PFSK-1 (cell line): ENCODE measurements at regions not wholly inside any gene's neighbourhood (a gene's known extent, or its start where the extent isn't known, plus 50 kb on each side); places are given as distances from the start of the nearest gene placed in this dataset.

ENCODE experiments used
- FOXP2 ChIP-seq: optimal IDR thresholded peaks from 2 replicates; pipeline ENCODE3; 2011; ENCODE audit warnings: borderline replicate concordance, control low read depth, inconsistent platforms; ENCODE audit not compliant: insufficient read depth; ENCODE audit errors: extremely low read length, extremely low read depth
- POLR2AphosphoS5 ChIP-seq: IDR thresholded peaks from 2 replicates; pipeline ENCODE4 v1.6.1; 2012; ENCODE audit warnings: low read depth, mild to moderate bottlenecking, control low read depth, low read length, moderate library complexity
- SIN3A ChIP-seq: IDR thresholded peaks from 2 replicates; pipeline ENCODE4 v1.6.1; 2012; ENCODE audit warnings: mild to moderate bottlenecking, low read length, moderate library complexity, borderline replicate concordance; ENCODE audit not compliant: insufficient read depth
- TAF1 ChIP-seq: IDR thresholded peaks from 2 replicates; pipeline ENCODE4 v1.6.1; 2012; ENCODE audit warnings: low read length, control low read depth, borderline replicate concordance; ENCODE audit not compliant: insufficient read depth
- TF ChIP-seq, protein P1 (sequence below), 2 experiments: IDR thresholded peaks; 2 replicates each; pipeline versions ENCODE4 v1.6.1 to v1.8.0; 2011 to 2012; ENCODE audit warnings: low read depth in 2 of 2, low read length in 2 of 2, control low read depth in 1 of 2, inconsistent platforms in 1 of 2, mild to moderate bottlenecking in 1 of 2, moderate library complexity in 1 of 2; ENCODE audit not compliant: insufficient read depth in 1 of 2

DNA sequence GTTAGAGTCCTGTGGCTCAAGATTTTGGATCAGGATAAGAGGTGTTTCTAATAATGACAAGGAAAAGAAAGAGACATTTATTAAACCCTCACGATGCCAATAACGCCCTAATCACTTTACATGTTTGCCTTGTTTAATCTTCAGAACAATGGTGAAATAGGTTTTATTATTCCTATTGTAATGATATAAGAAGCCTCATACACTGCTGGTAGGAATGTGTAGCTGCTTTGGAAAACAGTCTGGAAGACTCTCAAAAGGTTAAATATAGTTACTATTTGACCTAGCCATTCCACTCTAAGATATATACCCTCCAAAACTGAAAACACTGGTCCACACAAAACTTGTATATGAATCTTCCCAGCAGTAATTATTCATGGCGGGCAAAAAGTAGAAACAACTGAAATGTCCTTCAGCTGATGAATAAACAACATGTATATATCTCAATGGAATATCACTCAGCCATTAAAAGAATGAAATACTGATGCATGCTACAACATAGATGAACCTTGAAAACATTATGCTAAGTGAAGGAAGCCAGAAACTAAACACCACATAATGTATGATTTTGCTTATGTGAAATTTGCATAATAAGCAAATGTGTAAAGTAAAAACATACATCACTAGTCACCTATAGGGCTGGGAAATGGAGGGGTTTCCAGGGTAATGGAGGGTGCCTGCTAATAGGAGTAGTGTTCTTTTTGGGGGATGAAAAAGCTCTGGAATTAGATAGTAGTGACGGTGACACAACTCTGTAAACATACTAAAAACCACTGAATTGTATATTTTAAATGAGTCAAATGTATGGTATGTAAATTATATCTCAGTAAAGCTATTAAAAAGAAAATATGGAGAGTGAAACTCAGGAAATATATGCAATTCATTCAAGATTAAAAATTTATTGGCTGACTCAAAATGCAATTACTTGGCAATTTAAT, 76.9 kb upstream of the ANK3 start:
- TF ChIP-seq SIN3A (no peak), FOXP2 (no peak)

DNA sequence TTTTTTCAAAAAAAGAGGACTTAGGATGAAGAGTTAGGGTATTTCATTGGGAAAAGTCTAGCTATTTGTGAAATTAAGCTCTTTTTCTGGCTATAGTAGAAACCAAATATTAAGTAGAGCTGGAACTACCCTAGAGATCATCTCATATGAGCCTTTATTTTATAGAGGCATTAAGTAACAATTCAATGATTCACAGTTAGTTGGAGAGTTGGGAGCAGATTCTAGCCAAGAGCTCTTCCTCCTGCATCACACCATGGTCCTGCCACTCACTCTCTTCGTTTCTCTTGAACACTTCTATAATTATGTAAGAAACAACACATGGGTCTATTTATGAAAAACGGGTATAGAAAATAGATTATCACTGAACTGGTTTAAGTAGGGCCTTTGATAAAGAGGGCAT, 76.1 kb upstream of the ANK3 start:
- TF ChIP-seq TAF1 (no peak), SIN3A (no peak), POLR2AphosphoS5 (no peak), FOXP2 (no peak)
- TF ChIP-seq, protein P1, sequence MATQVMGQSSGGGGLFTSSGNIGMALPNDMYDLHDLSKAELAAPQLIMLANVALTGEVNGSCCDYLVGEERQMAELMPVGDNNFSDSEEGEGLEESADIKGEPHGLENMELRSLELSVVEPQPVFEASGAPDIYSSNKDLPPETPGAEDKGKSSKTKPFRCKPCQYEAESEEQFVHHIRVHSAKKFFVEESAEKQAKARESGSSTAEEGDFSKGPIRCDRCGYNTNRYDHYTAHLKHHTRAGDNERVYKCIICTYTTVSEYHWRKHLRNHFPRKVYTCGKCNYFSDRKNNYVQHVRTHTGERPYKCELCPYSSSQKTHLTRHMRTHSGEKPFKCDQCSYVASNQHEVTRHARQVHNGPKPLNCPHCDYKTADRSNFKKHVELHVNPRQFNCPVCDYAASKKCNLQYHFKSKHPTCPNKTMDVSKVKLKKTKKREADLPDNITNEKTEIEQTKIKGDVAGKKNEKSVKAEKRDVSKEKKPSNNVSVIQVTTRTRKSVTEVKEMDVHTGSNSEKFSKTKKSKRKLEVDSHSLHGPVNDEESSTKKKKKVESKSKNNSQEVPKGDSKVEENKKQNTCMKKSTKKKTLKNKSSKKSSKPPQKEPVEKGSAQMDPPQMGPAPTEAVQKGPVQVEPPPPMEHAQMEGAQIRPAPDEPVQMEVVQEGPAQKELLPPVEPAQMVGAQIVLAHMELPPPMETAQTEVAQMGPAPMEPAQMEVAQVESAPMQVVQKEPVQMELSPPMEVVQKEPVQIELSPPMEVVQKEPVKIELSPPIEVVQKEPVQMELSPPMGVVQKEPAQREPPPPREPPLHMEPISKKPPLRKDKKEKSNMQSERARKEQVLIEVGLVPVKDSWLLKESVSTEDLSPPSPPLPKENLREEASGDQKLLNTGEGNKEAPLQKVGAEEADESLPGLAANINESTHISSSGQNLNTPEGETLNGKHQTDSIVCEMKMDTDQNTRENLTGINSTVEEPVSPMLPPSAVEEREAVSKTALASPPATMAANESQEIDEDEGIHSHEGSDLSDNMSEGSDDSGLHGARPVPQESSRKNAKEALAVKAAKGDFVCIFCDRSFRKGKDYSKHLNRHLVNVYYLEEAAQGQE (IDR thresholded peaks at IDR 0.05; ENCODE audit: insufficient read depth in 1 of 2, low read depth in 2 of 2, low read length in 2 of 2): no peak

DNA sequence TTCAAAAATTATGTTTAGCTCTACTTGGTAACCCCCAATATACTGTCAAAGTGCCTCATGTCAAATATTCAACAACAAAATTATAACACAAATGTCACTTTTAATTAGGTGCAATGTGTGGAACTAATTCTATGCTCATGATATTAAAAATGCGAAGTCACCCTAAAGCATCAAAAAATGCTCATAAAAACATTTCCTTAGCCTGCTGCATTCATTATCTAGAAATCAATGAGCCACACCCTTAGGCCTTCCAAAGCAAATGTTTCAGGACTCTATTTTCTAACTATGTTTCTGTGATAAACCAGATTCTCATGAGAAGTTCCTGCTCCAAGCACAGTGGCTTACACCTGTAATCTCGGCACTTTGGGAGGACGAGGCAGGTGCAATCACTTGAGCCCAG, 75.0 kb upstream of the ANK3 start:
- TF ChIP-seq SIN3A (no peak), POLR2AphosphoS5 (no peak), TAF1 (no peak), FOXP2 (no peak)
- TF ChIP-seq, protein P1 (IDR thresholded peaks at IDR 0.05; ENCODE audit: insufficient read depth in 1 of 2, low read depth in 2 of 2, low read length in 2 of 2): no peak

DNA sequence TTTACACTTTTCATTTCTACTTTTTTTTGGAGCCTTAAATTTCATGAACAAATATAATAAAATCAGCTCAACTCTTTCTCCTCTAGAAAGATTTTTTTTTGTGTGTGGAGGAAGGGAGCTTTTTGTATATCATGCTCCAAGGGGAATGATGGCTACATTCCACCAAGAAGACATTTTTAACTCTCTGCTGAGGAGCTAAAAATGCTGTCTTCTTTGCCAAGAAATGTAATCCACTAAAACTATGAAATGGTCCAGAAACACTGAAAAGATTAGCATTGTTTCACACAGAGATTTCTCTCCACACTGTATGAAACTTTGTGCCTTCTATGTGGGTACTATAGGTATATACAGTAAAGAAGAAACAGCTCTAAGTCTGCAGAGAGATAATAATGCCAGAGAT, 74.1 kb upstream of the ANK3 start:
- TF ChIP-seq FOXP2 (no peak), POLR2AphosphoS5 (no peak), SIN3A (no peak), TAF1 (no peak)
- TF ChIP-seq, protein P1 (IDR thresholded peaks at IDR 0.05; ENCODE audit: insufficient read depth in 1 of 2, low read depth in 2 of 2, low read length in 2 of 2): no peak

DNA sequence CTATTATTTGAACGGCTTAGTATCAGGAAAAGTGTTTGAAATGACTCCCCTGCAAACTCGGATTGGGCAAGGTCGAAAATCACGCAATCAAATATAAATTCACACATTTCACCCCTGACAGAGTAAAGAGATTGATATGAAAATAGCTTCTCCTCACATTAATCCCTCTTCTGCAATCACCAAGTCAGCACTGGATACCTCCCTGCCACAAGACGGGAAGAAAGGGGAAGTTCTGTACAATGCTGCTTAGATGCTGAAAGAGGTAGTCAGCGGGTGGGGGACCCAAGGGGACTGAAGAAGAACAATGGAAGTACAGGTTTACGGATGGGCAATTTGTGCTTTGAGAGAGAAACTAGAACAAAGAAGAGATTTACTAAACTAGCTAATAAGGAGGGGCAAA, 72.0 kb upstream of the ANK3 start:
- TF ChIP-seq, protein P1 (IDR thresholded peaks at IDR 0.05; ENCODE audit: insufficient read depth in 1 of 2, low read depth in 2 of 2, low read length in 2 of 2): no peak
- TF ChIP-seq FOXP2: no peak
